Lung microvascular endothelial cell (primary cell): ENCODE measurements at regions not wholly inside any gene's neighbourhood (a gene's known extent, or its start where the extent isn't known, plus 50 kb on each side); places are given as distances from the start of the nearest gene placed in this dataset.

ENCODE experiments used
- DNase-seq, 2 donors: peaks; one replicate each; pipeline versions ENCODE4 v3.0.0 to v3.0.0-alpha.2; 2010; ENCODE audit warnings: low read depth in 2 of 2

DNA sequence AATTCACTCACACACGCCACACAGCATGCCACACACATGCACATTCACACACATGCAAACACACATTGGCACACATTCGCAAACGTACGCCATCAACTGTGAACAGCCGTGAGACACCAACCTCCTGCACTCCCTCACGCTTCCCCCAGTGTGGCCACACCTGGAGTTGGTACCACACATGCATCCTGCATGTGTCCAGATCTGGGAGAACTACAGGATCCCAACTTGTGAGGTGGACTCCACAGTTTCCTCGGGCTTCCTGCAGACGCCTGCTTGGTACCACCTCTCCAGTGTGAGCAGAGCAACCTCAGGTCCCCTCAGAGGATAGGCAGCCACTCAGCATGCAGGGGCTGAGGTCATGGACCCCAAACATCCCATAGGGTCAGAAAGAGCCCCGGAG, 239.0 kb downstream of the EIPR1 start:
- DNase-seq = no peak

DNA sequence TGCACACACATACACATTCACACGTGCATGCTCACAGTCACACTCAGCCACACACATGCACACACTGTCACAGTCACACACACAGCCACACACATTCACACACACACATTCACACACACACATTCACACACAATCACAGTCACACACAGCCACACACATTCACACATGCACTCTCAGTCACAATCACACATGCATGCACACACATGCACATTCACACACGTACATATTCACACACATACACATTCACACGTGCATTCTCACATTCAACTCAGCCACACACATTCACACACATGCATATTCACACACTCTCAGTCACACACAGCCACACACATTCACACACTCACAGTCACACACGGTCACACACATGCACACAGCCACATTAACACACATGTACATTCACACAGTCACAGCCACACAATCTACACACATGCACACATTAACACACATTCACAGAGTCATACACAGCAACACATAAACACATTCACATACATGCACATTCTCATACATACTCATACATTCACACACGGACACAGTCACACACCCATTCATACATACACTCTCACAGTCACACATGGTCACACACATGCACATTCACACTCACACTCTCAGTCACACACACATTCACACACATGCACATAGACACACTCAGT, 239.8 kb downstream of the EIPR1 start:
- DNase-seq = no peak

DNA sequence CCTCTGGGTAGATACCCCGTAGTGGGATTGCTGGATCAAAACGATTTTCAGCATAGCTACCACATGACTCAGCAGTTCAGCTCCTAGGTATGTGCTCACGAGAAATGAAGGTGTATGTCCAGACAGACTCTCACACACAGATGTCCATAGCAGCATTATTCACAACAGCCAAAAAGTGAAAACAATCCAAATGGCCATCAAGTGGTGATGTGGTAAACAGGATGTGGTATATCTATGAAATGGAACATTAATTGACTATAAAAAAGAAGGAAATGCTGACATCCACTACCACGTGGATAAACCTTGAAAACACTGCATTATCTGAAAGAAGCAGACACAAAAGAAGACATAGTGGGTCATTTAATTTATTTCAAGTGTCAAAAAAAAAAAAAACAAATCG, 241.9 kb downstream of the EIPR1 start:
- no peak for DNase-seq

DNA sequence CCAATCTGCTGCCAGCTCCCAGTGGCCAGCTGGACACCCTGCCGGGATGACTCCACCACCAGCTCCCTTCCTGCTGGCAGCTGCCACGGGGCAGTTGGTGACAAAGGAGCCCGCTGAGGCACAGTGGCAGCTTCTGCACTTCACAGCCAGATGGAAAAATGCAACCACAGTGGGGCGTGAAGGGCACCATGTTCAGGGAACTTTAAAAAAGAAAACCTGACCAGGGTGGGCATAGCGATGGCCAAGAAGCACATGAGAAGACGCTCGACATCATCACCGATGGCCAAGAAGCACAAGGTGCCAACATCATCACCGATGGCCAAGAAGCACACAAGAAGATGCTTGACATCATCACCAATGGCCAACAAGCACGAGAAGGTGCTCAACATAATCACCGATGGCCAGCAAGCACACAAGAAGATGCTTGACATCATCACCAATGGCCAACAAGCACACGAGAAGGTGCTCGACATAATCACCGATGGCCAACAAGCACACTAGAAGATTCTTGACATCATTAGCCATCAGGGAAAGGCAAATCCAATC, 243.5 kb downstream of the EIPR1 start:
- DNase-seq = no peak

DNA sequence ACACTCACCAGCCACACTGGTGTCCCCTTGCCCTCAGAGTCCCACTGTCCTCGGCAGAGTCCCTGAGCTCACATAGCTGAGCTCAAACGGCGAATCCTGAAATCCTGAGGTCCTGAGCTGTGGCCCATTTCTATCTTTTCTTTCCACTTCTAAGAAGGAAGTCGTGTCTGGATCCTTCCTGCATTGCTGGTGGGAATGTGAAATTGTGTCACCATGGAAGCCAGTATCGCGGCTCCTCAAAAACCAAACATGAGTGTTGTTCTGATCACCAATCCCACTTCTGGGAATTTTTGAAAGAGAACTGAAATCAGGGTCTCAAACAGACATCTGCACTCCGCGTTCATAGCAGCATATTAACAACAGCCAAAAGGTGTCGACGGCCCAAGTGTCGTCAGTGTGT, 244.7 kb downstream of the EIPR1 start:
- no peak for DNase-seq

DNA sequence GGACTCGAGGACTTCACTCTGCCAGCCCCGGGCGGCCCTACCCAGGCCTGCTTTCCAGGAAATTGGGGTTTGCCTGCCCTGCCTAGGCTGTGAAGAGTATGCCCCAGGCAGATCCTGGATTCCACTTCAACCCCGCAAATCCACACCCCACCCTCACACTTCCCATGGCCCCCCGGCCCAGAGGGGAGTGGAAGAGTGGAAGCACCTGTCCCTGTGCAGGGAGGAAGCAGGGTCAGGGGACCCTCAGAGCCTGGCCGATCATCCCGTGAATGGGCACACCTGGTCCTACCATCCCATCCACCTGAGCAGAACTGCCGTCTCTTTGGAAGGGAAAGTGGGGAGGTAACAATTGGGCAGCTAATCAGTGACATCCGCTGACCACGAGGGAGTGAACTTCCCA, 245.2 kb downstream of the EIPR1 start:
- no peak for DNase-seq

DNA sequence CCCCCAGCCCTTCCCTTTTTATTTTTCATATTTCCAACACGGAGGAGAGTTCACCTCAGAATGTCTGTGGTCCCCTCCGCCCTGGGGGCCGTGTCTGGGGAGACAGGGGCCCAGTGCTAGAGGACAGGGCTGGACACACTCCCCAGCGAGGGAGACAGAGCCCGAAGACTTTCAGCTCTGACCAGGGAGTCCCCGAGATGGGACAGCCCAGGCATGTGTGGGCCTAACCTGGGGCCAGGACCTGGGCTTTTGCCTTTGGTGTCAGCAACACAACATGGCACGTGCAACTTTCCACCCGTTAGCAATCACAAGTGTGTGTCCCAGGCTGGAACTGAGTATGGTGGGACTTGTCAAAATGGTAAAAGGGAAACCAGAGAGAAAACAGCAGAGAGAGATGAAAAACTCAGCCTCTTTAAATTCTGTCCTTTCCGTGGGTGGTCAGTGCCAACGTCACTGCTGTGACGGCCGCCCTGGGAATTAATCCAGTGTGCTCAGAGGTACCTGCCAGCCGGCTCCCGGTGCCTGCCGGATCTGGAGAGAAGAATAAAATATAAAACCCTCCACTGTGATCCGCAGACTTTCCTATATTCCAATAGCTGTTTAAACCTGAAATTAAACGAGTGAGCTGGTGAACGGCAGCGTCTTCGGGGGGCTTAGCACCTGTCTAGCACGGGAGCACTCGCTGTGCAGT, 245.8 kb downstream of the EIPR1 start:
- DNase-seq = no peak

DNA sequence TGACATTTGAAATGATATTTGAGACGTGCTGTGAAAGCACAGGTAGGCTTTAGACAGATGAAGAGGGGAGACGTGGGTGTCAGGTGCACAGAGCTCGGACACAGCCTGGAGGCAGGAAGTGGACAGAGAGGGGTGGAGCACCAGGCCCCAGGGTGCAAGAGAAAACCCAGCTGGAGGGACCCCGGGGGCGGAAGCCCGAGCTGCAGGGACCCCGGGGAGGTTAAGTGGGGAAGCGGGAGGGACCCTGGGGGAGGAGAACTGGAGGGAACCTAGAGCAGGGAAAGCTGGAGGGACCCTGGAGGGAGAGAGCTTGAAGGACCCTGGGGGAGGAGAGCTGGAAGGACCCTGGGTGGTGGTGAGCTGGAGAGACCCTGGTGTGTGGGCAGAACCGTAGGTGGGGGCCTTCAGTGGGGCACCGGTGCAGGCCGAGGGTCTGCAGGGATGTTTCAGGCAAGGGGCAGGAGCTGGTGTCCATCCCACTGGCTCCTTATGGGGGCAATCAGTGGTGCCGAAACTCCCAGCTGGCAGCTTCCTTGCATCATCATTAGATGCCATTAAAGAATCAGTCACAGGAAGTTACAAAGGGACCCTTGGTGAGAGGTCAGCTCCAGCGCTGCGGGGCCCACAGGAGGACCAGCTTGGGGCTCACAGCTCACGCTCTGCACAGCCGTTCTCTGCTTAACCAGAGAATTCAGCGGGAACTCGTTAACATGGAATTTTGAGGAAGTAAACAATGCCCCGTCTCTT, 246.6 kb downstream of the EIPR1 start:
- DNase-seq = no peak

DNA sequence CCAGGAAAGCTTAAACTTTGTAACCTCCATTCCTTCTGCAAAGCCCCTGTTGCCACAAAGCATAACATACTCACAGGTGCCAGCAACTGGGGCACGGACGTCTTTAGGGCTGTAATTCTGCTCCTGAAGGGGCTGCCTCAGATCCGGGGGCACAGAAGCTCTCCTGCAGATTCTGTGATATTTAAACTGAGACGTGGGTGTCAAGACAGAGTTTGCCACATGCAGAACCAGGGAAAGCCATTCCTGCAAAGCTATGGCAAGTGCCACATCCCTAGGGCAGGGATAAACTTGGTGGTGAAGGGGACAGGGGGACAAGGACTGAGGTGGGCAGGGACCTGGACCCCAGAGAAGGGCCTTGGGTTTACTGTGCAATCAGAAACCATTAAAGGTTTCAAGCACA, 247.2 kb downstream of the EIPR1 start:
- DNase-seq = no peak

DNA sequence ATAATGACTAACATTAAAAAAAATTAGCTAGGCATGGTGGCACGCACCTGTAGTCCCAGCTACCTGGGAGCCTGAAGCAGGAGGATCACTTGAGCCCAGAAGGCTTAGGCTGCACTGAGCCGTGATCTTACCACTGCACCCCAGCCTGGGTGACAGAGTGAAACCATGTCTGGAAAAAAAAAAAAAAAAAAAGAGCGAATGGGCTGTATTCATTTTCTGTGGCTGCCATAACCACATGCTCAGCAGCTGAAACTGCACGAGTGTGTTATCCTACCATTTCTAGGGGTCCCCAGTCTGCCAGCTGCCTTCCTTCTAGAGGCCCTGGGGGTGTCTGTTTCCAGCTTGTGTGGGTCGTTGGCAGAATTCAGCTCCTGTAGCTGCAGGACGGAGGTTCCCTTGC, 247.8 kb downstream of the EIPR1 start:
- DNase-seq = no peak

DNA sequence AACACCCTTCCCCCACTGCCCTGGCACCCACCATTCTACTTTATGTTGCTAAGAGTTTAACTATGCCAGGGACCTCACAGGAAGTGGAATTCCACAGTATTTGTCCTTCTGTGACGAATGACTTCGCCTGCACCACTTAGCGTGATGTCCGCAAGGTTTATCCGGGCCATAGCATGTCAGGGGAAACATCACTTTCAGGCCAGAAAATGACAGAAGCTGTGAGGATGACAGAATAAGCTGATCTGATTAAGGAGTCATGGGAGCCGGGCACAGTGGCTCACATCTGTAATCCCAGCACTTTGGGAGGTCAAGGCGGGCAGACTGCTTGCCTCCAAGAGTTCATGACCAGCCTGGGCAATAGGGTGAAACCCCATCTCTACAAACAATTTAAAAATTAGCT, 248.8 kb downstream of the EIPR1 start:
- DNase-seq = no peak

DNA sequence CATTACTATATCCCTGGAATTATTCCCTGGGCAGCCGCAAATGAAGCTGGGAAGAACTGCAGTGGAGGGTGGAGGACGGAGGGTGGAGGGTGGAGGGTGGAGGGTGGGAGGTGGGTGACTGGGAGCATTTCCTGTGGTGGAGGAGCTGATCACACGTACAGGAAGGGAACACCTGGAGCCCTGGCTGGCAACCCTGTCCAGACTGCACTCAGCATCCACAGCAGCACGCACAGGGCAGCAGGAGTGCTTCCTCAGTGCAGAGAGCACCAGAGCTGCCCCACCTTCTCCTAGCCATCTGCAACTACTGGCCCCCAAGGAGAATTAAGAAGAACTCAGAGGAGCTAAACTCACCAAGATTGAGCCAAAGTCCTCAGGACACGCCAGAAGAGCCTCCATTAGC, 249.9 kb downstream of the EIPR1 start:
- peak in 1 of 2 donors; percentile 14 for DNase-seq

DNA sequence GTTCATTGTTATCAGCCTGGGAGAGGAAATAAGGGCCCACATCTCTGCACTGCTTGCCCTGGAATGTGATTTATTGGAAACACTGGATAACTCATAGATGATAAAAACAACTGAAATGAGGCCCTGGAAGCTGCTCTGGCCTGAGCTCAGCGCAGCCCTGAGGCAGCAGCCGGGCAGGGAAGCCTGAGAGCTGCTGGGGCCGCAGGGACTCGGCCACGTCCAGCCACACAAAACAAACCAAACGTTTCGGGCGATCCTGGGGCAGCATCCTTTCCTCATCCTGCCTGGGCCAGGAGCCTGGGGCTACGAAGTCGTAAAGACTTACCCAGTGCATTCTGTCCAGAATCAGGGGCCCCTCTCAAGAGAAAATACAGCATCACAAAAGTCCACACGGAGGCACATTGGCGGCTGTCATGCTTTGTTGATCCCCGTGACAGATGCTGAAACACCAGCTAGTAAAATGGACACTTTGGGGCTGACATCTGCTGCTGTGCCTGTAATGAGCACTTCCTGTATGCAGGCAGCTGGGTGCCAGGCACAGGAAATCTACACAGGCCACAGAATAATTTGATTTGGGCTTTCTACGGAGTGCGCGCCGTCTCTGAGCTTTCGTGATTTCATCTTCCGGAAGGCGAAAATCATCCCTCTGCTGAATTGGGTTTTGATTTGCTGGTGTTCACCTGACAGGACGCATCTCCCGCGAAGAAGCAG, 250.6 kb downstream of the EIPR1 start:
- peak; percentile 40 to 77 for DNase-seq

DNA sequence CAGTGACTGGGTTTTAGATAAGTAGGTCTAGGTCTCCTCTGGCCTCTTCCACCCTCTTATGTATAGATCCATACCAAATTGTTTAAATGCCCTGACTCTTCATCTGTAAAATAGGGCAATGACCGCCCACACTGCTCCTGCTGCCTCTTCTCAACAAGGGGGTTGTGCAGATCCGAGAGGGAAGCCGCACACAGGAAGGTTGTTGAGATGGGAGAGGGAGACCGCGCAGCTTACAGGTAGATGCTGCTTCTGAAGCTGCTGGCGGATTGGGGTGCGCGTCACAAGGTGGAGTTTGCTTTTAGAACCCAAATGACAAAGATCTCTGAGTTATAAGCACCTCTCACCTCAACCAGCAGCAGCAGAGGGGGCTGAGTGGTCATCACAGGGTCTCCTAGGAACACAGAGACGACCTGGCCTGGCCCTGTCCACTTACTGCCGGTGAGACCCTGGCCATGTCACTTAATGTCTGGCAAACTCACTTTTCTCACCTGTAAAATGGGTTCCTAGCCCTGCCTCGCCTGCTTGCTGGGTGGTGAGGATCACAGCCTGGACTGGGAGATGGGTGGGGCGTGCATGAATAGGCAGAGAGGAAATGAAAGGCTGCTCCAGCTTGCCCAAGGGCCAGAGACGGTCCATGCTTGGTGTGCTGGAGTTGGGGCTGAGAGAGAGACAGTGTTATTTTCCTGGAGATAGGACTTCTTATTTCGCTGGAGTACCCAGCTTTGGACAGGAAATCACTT, 251.3 kb downstream of the EIPR1 start:
- DNase-seq = no peak

DNA sequence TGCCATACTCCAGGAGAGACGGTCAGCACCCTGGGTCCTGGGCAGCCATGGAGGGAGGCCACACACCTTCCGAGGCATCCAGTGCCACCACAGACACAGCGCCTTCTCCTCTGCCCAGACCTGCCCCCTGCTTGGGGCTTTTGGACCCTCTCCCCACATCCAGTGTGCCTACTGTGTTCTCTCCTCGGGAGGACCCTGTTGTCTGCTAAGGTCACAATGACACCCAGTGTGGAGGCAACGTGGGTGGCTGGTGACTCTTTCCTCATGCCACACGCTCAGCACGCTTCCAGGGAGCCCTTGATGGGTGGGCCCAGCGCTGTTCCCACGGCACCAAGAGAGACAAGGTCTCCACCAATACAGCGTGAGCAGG, 251.9 kb downstream of the EIPR1 start:
- no peak for DNase-seq

DNA sequence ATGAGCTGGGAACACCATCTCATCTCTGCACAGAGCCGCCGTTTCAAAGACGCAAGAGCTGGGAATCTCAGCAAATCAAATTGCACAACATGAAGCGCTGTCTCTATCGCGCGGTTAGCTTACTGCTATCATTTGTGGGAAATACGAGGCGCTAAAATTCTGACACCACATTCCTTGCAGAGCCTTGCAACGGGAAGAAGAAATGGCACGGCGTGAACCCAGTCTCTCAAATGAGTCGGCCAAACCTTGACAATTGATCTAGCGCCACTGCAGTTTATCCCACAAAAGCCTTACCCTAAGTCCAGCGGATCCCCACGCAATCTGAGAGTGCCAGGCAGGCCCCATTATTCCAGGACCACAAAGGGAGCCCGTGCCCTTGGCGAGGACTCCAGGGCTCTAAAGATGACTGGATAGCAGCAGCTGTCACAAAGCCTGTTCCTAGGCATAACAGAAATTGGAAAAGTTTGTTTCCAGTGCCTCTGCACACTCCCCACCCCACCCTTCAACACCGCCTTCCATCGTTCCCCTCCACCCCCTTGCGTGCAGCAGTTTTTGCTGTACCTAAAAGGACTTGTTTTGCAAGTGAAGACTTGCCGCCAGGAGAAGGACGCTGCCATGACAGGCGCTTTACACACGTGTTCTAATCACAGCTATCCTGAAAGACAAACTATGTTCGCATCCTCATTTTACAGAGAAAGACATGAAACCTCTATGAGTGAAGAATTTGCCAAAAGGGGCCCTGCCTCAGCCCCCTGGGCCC, 252.4 kb downstream of the EIPR1 start:
- DNase-seq = no peak

DNA sequence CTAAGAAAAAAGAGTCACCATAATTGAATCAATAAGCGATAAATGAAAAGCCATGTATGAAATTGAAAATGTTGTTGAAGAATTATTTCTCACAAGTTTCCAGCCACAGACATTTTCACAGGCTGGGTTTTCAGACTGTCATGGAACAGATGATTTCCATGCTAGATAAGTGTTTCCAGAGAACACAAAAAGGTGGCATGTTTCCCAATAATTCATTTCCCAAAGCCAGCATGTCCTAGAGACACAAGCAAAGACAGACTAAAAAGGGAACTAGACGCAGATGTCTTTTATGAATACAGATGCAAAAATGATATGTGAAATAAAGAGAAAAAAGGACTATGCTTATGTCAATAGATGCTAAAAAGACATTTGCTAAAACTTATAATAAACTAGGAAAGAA, 255.1 kb downstream of the EIPR1 start:
- peak in 1 of 2 donors; percentile 36 for DNase-seq

DNA sequence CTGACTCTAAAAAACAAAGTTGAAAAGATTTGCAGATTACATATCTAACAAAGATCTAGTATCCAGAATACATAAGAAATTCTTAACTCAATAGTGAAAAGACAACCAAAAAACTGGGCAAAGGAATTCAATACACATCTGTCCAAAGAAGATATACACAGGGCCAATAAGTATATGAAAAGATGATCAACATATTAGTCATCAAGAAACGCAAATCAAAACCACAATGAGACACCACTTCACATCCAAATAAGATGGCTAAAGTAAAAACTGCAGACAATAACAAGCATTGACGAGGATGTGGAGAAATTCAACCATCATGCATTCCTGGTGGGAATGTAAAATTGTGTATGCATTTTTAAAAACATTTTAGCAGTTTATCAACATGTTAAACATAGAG, 256.0 kb downstream of the EIPR1 start:
- no peak for DNase-seq

DNA sequence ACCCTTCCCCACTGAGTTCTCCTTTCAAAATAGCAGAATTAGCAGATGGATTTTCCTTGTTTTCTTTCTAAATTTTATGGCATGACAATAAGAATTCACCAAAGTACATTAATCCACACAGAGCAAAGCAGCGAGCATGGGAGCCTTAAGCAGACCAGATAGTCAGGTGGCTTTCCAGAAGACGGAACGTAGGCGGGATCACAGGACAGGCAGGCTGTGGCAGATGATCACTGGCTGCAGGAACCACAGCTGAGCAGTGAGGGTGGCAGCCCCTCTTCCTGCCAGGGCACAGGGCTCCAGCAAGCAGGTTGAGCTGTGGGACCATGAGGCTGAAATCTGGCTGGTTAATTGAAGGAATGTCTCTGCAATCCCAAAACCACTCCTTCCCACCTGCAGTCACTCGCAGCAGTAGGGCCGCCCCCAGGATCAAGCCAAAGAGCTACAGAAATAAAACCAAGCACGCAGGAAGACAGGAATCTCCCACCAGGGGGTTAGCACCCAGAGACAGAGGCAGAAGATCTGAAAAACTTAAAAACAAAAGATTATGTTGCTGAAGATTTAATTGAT, 259.9 kb downstream of the EIPR1 start:
- DNase-seq = no peak

DNA sequence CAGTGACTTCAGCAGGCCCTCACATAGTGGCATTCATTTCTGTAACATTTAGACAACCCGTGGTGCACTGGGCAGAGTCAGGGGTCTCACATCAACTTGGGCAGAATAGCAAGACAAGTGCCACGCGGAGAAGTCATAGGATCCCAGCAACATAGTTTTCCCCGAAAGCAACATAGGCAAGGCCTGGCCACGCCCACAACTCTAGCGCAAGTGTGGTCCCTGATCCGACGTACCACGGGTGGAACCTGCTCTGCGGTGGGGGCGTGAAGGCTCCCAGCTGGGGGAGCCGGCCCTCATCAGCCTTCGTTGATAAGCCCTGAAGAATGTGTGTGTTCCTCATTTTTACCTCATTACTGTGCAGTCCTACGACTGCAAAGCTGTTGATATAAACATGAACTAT, 261.2 kb downstream of the EIPR1 start:
- DNase-seq = no peak
